ENCODE measurements at regions not wholly inside any gene's neighbourhood (a gene's known extent, or its start where the extent isn't known, plus 50 kb on each side); places are given as distances from the start of the nearest gene placed in this dataset.

DNA sequence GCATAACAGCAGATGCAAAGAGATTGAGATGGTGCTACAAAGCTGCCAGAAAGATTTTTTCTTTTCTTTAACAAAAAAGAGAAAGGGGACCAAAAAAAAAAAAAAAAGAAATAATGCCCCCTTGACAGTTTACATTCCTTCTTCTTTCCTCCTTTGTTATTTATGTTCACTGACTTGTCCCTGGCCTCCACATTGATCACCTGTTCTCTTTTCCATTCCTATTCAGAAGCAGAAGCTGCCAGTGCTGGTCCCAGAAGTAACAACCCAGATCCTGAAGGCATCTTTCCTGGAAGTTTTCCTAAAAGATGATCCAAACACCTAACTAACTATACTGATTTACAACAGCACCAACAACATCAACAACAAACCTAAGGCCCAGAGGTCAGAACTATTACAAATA is 728.1 kb downstream of the KCNJ2 start:
- TF ChIP-seq, protein P1, sequence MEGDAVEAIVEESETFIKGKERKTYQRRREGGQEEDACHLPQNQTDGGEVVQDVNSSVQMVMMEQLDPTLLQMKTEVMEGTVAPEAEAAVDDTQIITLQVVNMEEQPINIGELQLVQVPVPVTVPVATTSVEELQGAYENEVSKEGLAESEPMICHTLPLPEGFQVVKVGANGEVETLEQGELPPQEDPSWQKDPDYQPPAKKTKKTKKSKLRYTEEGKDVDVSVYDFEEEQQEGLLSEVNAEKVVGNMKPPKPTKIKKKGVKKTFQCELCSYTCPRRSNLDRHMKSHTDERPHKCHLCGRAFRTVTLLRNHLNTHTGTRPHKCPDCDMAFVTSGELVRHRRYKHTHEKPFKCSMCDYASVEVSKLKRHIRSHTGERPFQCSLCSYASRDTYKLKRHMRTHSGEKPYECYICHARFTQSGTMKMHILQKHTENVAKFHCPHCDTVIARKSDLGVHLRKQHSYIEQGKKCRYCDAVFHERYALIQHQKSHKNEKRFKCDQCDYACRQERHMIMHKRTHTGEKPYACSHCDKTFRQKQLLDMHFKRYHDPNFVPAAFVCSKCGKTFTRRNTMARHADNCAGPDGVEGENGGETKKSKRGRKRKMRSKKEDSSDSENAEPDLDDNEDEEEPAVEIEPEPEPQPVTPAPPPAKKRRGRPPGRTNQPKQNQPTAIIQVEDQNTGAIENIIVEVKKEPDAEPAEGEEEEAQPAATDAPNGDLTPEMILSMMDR (conservative IDR thresholded peaks at IDR 0.05): no peak
- no peak for TF ChIP-seq ZFX (IDR thresholded peaks at IDR 0.05)
